Transverse colon (tissue), 3 donors: ENCODE measurements at regions not wholly inside any gene's neighbourhood (a gene's known extent, or its start where the extent isn't known, plus 50 kb on each side); places are given as distances from the start of the nearest gene placed in this dataset.

Experiments
- CTCF ChIP-seq, 5 experiments: fragments of 200-600 bp in 3 of 5; fragments of 450-650 bp in 2 of 5; sonication (generic) in 3 of 5; IDR thresholded peaks; 1 replicate in 2 of 5; 2 replicates in 3 of 5; pipeline ENCODE4 v1.5.1; 2016 to 2017; ENCODE audit warnings: antibody characterized with exemption in 5 of 5, inconsistent platforms in 3 of 5, mild to moderate bottlenecking in 2 of 5, moderate library complexity in 1 of 5
- POLR2A ChIP-seq: fragments of 450-650 bp; IDR thresholded peaks from one replicate; pipeline ENCODE4 v1.6.1; 2016; ENCODE audit warnings: antibody characterized with exemption, mild to moderate bottlenecking, moderate library complexity

GRCh38 chr11:127059286-127059685 is 58.7 kb upstream of the KIRREL3 start:
- TF ChIP-seq CTCF (IDR thresholded peaks at IDR 0.05) (no peak), POLR2A (no peak)
